NCI-H748 (cell line): ENCODE measurements at regions not wholly inside any gene's neighbourhood (a gene's known extent, or its start where the extent isn't known, plus 50 kb on each side); places are given as distances from the start of the nearest gene placed in this dataset.
A peak's percentile ranks its signal among the peaks of the same experiment; 100 is the strongest.

Experiments used
- DNase-seq: peaks from one replicate; lab custom pipeline; 2025; ENCODE audit not compliant: unreplicated experiment; lab: John Stamatoyannopoulos, UW

- DNase-seq, result no peak
These were observed 51.4 kb downstream of the MARCHF4 start for GRCh38 chr2:216320852-216321251.

GRCh38 chr2:216319771-216320170 is 52.5 kb downstream of the MARCHF4 start:
- no peak for DNase-seq

GRCh38 chr2:216318521-216318874 is 53.8 kb downstream of the MARCHF4 start:
- DNase-seq, result no peak

DNA sequence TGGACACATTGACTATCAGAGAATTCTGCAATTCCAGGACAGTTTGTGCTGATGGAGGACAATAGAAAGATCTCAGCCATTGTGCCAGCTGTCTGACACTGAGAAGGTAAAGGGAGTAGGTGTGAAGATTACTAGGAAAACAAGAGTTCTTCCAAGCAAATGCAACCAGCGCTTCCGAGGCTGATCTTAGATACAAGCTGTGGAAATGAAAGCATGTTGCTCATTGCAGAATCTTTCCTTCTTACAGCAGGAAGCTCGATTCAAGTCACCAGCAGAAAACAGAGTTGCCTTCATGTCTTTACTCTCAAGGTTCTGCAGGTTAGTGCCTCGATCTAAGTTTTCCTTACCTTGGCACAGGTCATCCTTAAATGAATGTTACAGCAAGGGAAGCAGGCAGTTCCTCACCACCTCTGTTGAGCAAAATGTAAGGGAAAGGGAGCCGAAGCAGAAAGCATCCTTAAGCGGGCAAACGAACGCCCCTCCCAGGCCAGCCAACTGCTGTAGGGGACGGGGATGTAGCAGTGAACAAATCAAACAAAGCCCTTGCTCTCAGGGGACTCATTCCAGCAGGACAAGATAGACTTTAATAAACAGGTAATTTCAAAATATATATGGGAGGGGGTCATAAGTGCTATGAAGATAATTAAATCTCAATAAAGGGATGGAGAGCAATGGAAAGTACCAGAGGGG is 54.3 kb downstream of the MARCHF4 start:
- no peak for DNase-seq

DNA sequence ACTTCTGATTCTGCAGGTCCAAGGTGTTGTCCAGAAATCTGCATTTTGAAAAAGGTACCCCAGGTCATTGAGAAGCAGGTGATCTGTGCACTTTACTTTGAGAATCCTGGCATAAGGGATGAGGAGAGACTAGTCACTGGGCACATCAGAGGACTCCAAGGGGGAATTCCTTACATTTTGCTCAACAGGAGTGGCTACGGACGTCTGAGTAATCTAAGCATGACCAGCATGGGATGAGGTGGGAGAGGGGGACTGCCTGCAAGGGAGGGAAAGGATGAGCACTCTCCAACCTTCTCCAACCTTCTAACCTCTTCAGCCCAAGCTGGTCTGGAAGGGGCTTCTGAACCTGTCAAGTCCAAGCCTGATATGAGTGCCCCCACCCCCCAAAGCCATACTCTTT is 55.5 kb downstream of the MARCHF4 start:
- no peak for DNase-seq

- DNase-seq, result no peak
These were observed 56.3 kb downstream of the MARCHF4 start for GRCh38 chr2:216315802-216316603.

- DNase-seq, result no peak
These were observed 59.8 kb downstream of the MARCHF4 start for GRCh38 chr2:216312441-216312840.

GRCh38 chr2:216308576-216308975 is 63.7 kb downstream of the MARCHF4 start:
- peak; percentile 14 for DNase-seq

DNA sequence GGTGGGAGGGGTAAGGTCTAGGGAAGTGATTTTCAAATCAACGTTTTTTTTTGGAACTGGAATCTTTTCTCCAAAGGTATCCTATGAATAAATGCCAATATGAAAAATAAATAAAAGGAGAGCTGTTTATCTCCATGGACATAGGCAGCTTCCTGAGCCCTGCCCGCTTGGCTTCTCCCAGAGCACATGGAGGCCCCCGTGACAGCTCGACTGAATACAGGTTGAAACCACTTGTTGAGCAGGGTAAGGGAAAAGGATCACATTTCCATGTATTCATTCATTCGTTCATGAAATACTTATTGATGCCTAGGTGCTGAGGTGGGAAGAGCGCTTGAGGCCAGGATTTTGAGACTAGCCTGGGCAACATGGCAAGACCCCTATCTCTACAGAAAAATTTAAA is 64.8 kb downstream of the MARCHF4 start:
- DNase-seq, result no peak

DNA sequence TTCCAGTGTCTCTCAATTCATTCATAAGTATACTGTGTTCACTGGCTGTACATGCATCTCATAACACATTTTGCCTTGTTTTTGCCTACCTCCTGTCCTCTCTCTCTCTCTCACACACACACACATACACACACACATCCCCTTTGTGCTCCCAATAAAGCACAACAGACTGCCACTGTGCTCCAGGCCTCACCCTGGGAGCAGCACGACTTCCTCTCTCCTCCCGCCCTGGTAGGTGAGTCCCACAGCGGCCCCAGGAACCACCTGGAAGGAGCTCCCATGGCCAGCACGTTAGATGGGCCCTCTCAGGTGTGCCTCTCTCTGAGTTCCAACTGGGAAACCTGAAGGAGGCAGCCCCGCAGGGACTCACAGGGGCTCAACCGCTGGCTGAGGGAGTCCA is 65.4 kb downstream of the MARCHF4 start:
- DNase-seq, result no peak

GRCh38 chr2:216305574-216305973 is 66.7 kb downstream of the MARCHF4 start:
- no peak for DNase-seq

GRCh38 chr2:216302981-216303676 is 69.2 kb downstream of the MARCHF4 start:
- no peak for DNase-seq

DNA sequence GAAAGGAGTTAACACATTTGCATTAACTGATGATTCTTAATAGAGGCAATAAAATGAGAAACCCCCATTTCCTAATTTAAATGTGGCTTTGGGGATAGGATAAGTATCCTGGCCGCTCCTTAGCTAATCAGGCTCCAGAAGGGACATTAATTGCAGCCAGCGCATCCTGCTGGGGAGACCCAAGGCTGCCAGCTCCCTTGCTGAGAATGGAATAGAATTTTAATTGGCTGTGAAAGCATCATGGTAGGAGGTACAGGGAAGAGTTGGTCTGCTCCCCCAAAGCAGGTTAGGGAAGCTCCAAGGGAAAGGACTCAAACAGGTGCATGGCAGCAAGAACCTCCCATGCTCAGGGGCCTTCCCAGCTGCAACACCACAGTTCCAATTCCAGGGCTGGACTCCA is 71.4 kb downstream of the MARCHF4 start:
- DNase-seq, result no peak

GRCh38 chr2:216299588-216299987 is 72.7 kb downstream of the MARCHF4 start:
- DNase-seq, result no peak

GRCh38 chr2:216298719-216299495 is 73.4 kb downstream of the MARCHF4 start:
- no peak for DNase-seq

- no peak for DNase-seq
These were observed 75.4 kb downstream of the MARCHF4 start for GRCh38 chr2:216296856-216297255.

DNA sequence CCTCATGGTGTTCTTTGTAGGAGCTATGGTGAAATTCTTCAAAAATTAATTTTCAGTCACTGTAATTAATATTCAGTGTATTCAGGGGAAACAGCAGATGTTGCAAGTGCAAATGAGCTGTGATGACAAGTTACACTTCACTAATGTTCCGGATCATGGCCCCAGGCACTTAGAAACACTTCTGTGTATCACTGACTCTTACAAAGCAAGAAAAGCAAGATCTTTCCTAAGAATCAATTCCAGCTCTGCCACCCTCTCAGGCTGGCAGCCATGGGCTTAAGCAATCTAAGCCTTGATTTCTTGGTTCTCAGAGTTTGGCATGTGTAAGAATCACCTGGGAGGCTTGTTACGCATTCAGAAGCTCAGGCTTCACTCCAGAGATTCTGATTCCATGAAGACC is 78.0 kb downstream of the MARCHF4 start:
- no peak for DNase-seq

DNA sequence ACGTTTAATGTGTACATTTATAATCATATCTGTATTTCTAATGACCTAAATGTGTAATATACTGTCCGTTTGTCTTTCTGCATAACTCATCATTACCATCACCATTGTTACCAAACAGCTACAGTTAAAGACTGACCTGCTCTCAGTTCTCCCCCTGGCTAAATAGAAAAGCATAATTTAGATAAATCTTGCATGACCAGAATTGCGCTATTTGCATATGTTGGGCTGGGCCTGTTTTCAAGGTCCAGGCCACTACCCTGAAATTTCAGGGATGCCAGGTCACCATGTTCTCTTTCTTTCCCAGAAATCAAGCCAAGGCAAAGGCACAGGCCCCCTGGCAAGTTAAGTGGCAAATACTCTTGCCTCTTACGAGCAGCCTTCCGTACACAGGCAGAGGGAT is 78.4 kb downstream of the MARCHF4 start:
- DNase-seq, result no peak

DNA sequence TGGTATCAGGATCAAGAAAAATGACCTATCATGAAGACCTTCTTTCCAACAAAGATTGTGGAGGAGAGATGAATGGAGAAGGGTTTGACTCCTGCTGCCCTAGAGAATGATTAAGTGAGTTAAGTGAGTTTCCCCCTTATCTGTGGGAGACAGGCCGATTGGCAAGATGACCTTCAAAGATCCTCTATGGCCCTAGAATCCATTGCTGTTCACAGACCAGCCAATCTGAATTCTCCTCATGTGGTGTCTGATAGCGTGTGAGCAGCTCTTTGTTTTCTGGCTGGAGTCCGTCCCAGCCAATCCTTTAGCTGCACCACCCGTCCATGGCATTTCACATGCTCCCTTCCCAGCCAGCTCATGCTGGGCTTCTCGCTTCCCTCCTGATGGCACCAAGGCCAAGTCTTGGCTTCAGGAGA is 79.4 kb downstream of the MARCHF4 start:
- no peak for DNase-seq

- DNase-seq, result no peak
These were observed 79.8 kb downstream of the MARCHF4 start for GRCh38 chr2:216292475-216292874.

DNA sequence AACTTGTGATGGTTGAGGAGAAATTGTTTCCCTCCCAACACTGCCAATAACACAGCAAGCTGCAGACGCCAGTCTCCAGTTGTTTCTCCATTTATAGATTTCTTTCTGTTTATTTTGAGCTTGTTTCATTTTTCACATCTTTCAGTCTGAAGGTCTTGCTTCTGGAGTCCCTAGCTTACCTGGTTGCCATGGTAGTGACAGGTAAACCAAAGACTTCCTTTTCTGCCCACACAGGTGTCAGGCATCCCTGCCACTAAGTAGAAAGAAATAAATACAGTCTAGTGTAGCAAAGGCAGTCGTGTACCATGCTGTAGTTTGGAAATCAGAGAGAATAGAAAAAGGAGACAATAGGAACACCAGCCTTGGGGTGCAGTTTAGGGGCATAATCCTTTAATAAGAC is 82.8 kb downstream of the MARCHF4 start:
- DNase-seq, result peak; percentile 39
